ENCODE measurements at regions not wholly inside any gene's neighbourhood (a gene's known extent, or its start where the extent isn't known, plus 50 kb on each side); places are given as distances from the start of the nearest gene placed in this dataset.

GRCh38 chr4:18973296-18973695 is 951.7 kb upstream of the LCORL start:
- H3K27ac Mint-ChIP-seq (ENCODE audit: unreplicated experiment): no peak overlapping the region
- no peak overlapping the region for H3K4me3 Mint-ChIP-seq (ENCODE audit: unreplicated experiment)
- no peaks in the 10 kb centered on the region for H3K36me3 Mint-ChIP-seq (ENCODE audit: low read depth, unreplicated experiment)
- no peaks in the 10 kb centered on the region for H3K27me3 Mint-ChIP-seq (ENCODE audit: unreplicated experiment)
- H3K9me3 Mint-ChIP-seq (ENCODE audit: unreplicated experiment): peaks cover 3% of the 10 kb centered on the region
- DNase-seq (ENCODE audit: low spot score): no peak
- H3K4me1 Mint-ChIP-seq (ENCODE audit: unreplicated experiment): no peaks in the 10 kb centered on the region
- TF ChIP-seq CTCF (IDR thresholded peaks at IDR 0.05; ENCODE audit: unreplicated experiment): no peak

- no peak overlapping the region for H3K4me3 Mint-ChIP-seq (ENCODE audit: unreplicated experiment)
- no peaks in the 10 kb centered on the region for H3K4me1 Mint-ChIP-seq (ENCODE audit: unreplicated experiment)
- no peaks in the 10 kb centered on the region for H3K9me3 Mint-ChIP-seq (ENCODE audit: unreplicated experiment)
- no peak overlapping the region for H3K27ac Mint-ChIP-seq (ENCODE audit: unreplicated experiment)
- no peak for DNase-seq (ENCODE audit: low spot score)
- H3K27me3 Mint-ChIP-seq (ENCODE audit: unreplicated experiment): no peaks in the 10 kb centered on the region
- H3K36me3 Mint-ChIP-seq (ENCODE audit: low read depth, unreplicated experiment): no peaks in the 10 kb centered on the region
- no peak for TF ChIP-seq CTCF (IDR thresholded peaks at IDR 0.05; ENCODE audit: unreplicated experiment)
These were observed 940.3 kb upstream of the LCORL start for GRCh38 chr4:18961879-18962278.

GRCh38 chr4:18961266-18961665 is 939.7 kb upstream of the LCORL start:
- DNase-seq (ENCODE audit: low spot score): no peak
- no peaks in the 10 kb centered on the region for H3K9me3 Mint-ChIP-seq (ENCODE audit: unreplicated experiment)
- H3K4me1 Mint-ChIP-seq (ENCODE audit: unreplicated experiment): no peaks in the 10 kb centered on the region
- no peak for TF ChIP-seq CTCF (IDR thresholded peaks at IDR 0.05; ENCODE audit: unreplicated experiment)
- no peak overlapping the region for H3K4me3 Mint-ChIP-seq (ENCODE audit: unreplicated experiment)
- no peak overlapping the region for H3K27ac Mint-ChIP-seq (ENCODE audit: unreplicated experiment)
- H3K27me3 Mint-ChIP-seq (ENCODE audit: unreplicated experiment): no peaks in the 10 kb centered on the region
- H3K36me3 Mint-ChIP-seq (ENCODE audit: low read depth, unreplicated experiment): no peaks in the 10 kb centered on the region

GRCh38 chr4:18957716-18958115 is 936.2 kb upstream of the LCORL start:
- no peak overlapping the region for H3K4me3 Mint-ChIP-seq (ENCODE audit: unreplicated experiment)
- no peaks in the 10 kb centered on the region for H3K9me3 Mint-ChIP-seq (ENCODE audit: unreplicated experiment)
- no peaks in the 10 kb centered on the region for H3K27me3 Mint-ChIP-seq (ENCODE audit: unreplicated experiment)
- no peak for DNase-seq (ENCODE audit: low spot score)
- no peak for TF ChIP-seq CTCF (IDR thresholded peaks at IDR 0.05; ENCODE audit: unreplicated experiment)
- H3K27ac Mint-ChIP-seq (ENCODE audit: unreplicated experiment): no peak overlapping the region
- H3K36me3 Mint-ChIP-seq (ENCODE audit: low read depth, unreplicated experiment): no peaks in the 10 kb centered on the region
- H3K4me1 Mint-ChIP-seq (ENCODE audit: unreplicated experiment): no peaks in the 10 kb centered on the region

GRCh38 chr4:18954538-18954937 is 933.0 kb upstream of the LCORL start:
- no peak for DNase-seq (ENCODE audit: low spot score)
- Mint-ChIP-seq H3K9me3 (ENCODE audit: unreplicated experiment) (no peaks in the 10 kb centered on the region), H3K4me1 (ENCODE audit: unreplicated experiment) (no peaks in the 10 kb centered on the region), H3K36me3 (ENCODE audit: low read depth, unreplicated experiment) (no peaks in the 10 kb centered on the region), H3K27ac (ENCODE audit: unreplicated experiment) (no peak overlapping the region), H3K4me3 (ENCODE audit: unreplicated experiment) (no peak overlapping the region), H3K27me3 (ENCODE audit: unreplicated experiment) (no peaks in the 10 kb centered on the region)
- TF ChIP-seq CTCF (IDR thresholded peaks at IDR 0.05; ENCODE audit: unreplicated experiment): no peak

All from endothelial cell (in vitro differentiated cells).